HUES64 (cell line): ENCODE measurements at regions not wholly inside any gene's neighbourhood (a gene's known extent, or its start where the extent isn't known, plus 50 kb on each side); places are given as distances from the start of the nearest gene placed in this dataset.

ENCODE experiments used
- H3K27ac ChIP-seq: 2 replicates; pipeline ENCODE4 v1.7.0; 2013; ENCODE audit warnings: low read depth, low read length, inconsistent platforms
- H3K27me3 ChIP-seq: 2 replicates; pipeline ENCODE4 v1.6.1; 2013; ENCODE audit warnings: mild to moderate bottlenecking, low read length; ENCODE audit not compliant: insufficient read depth
- H3K36me3 ChIP-seq: 2 replicates; pipeline ENCODE4 v1.6.1; 2013; ENCODE audit warnings: mild to moderate bottlenecking, low read length; ENCODE audit not compliant: insufficient read depth
- H3K4me1 ChIP-seq: 2 replicates; pipeline ENCODE4 v1.6.1; 2013; ENCODE audit warnings: mild to moderate bottlenecking, low read length, moderate library complexity; ENCODE audit not compliant: insufficient read depth
- H3K4me3 ChIP-seq: 2 replicates; pipeline ENCODE4 v1.5.1; 2013; ENCODE audit warnings: mild to moderate bottlenecking, low read length, moderate library complexity
- H3K9ac ChIP-seq: 2 replicates; pipeline ENCODE4 v1.6.1; 2013; ENCODE audit warnings: mild to moderate bottlenecking, low read depth, low read length
- H3K9me3 ChIP-seq: 2 replicates; pipeline ENCODE4 v1.6.1; 2013; ENCODE audit warnings: low read depth, low read length; ENCODE audit not compliant: insufficient read depth
- WGBS: fragments of 150-250, 120-280 bp; methylation state at CpG from one replicate; pipeline ENCODE4 v1.1.7; 2013; ENCODE audit warnings: missing lambda C conversion rate; 5-methylcytosine and 5-hydroxymethylcytosine counted together

DNA sequence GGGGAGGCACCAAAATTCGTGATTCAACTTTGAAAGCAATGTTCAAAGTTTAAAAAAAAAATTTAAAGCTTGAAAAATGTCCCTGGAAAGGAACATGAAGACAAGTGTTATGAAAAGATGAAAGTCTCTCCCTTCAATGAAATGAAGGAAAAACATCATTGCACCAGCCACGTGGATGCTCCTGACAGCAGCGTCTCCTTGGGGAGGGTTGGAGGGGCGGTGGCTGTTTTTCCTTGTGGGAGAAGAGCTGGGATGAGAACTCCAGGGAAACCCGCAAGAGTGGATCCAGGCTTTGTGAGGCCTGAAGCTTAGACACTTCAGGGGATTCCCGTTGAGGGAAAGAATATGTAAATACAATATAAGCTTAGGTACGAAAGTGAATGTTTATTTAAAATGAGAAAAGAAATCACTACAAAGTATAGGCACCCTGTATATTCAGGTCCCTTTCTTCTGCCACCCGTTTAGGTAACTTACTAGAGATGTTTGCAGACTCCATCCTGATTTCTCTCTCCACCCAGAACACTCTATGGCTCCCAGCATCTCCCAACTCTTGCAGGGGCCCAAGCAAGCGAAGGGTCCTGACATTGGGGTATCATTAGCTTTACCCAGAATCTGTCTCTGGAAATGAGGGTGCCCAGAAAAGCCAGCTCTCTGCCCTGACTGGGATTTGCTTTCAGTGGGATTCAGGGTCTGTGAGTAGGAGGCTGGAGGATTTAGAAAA lies 63.1 kb upstream of the BAIAP2L1 start:
- Histone ChIP-seq H3K4me3 (no peak overlapping the region), H3K36me3 (no peaks in the 10 kb centered on the region), H3K27me3 (no peaks in the 10 kb centered on the region), H3K9me3 (no peaks in the 10 kb centered on the region), H3K27ac (no peak overlapping the region), H3K9ac (no peak overlapping the region), H3K4me1 (peaks cover 2% of the 10 kb centered on the region; the same call in 1 of the 2 replicates)
- WGBS: 80% methylated on average over 8 of the region's 9 CpGs

DNA sequence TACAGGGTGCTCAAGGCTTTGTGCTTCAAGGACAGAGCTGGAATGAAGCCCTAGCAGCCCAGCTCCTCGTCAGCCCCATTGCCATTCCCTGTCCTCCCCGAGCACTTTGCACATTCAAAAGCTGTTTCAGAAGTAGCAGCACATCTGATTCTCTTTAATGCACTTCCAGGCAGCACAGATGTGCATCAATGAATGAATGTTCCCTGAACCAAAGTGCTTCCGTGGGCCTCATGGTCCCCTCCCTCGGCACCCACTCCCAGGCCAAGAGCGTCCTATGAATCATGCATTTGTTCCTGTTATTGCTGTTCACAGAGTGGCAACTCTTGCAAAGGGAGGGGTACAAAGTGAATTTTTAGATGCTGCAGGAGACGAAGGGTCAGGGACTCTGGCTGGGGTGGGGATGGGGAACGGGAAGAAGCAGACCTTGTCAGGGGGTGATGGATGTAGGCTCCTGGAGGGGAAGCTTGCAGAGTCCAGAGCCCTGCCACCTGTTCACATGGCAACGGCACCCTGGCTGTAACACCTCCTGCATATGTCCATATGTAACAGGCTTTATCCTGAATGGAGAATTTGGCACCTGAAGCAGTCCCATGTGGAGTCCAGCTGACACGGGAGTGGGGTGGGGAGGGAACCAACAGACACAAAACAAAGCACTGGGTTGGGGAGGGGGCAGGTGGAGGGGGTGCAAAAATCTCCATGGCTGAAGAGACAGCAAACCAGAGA lies 62.2 kb upstream of the BAIAP2L1 start:
- no peaks in the 10 kb centered on the region for H3K9me3 ChIP-seq
- 84% methylated on average over 9 of the region's 9 CpGs for WGBS
- no peak overlapping the region for H3K9ac ChIP-seq
- no peak overlapping the region for H3K27ac ChIP-seq
- no peak overlapping the region for H3K4me3 ChIP-seq
- H3K27me3 ChIP-seq: no peaks in the 10 kb centered on the region
- H3K4me1 ChIP-seq: peaks cover 3% of the 10 kb centered on the region; the same call in 1 of the 2 replicates
- H3K36me3 ChIP-seq: no peaks in the 10 kb centered on the region

DNA sequence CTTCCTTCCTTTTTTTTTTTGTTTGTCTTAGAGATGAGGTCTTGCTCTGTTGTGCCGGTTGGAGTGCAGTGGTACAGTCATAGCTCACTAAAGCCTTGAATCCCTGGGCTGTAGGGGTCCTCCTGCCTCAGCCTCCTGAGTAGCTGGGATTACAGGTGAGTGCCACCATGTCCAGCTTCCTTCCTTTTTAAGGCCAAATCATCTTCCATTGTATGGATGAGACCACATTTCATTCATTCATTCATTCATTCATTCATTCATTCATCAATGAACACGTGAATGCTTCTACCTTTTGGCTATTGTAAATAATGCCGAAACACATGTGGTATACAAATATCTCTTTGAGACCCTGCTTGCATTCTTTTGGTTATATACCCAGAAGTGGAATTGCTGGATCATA lies 60.0 kb upstream of the BAIAP2L1 start:
- WGBS: 92% methylated on average over 3 of the region's 3 CpGs
- H3K4me1 ChIP-seq: peaks cover 3% of the 10 kb centered on the region; the same call in 1 of the 2 replicates
- H3K4me3 ChIP-seq: no peak overlapping the region

DNA sequence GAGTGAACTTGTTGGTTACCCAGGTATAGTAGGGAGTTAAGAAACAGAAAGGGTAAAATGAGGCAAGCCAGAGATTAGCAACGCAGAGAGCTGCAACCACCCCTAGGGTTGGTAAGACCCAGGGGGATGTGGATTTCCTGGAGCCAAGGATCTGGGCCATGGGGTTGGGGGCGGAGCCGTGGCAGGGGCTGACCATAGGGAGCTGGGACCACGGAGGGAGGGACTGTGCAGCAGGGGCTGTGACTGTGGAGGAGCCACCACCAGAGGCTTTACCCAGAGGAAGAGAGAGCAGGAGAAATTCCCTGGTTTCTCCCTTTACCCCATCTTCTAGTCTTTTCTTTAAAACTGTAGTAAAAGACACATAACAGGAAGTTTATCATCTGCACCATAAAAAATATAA lies 58.6 kb upstream of the BAIAP2L1 start:
- Histone ChIP-seq H3K4me3 (no peak overlapping the region), H3K27me3 (no peaks in the 10 kb centered on the region), H3K27ac (no peak overlapping the region), H3K36me3 (no peaks in the 10 kb centered on the region), H3K9me3 (no peaks in the 10 kb centered on the region), H3K4me1 (peaks cover 3% of the 10 kb centered on the region; the same call in 1 of the 2 replicates), H3K9ac (no peak overlapping the region)
- WGBS: 71% methylated on average over 4 of the region's 4 CpGs

More for the DNA sequence above, 60.0 kb upstream of the BAIAP2L1 start:
- H3K27me3 ChIP-seq: no peaks in the 10 kb centered on the region
- H3K9ac ChIP-seq: no peak overlapping the region
- H3K27ac ChIP-seq: no peak overlapping the region
- H3K9me3 ChIP-seq: no peaks in the 10 kb centered on the region
- no peaks in the 10 kb centered on the region for H3K36me3 ChIP-seq

DNA sequence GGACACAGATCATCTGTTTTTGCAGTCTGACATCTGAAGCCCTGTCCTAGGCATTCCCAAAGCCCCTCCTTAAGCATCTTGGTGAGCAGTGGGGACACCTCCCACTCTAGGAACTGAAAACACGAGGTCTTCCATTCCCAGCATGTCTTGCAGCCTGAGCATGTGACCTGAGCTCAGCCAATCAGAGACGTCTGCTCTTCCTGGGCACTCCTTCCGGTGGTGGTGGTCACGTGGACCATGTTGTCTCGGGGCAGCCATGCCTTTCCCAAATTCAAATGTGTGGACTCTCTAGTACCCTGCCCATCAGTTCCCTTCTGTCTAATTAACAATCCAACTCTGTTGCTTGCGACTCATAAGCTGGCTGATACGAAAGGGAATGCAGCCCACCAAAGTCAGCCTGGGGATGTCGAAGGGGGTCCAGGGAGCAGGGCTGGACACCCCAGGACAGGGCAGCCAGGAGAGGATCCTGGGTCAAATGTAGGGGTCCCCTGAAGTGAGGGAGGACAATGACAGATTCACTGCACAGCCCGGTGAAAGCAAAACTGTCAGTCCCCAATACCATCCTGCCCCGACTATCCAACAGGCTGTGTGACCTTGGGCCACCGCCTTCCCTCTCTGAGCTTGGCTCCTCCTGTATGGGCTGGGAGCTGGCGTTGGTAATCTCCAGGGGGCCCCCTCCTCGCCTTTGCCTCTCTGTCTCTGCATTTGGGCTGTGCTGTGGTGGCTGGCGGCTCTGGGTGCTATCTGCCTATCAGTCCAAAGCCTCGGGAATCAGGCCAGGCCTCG lies 57.4 kb upstream of the BAIAP2L1 start:
- no peak overlapping the region for H3K27ac ChIP-seq
- 91% methylated on average over 16 of the region's 16 CpGs for WGBS
- peaks cover 3% of the 10 kb centered on the region; the same call in 1 of the 2 replicates for H3K4me1 ChIP-seq
- peaks cover under 1% of the 10 kb centered on the region; the same call in 1 of the 2 replicates for H3K9me3 ChIP-seq
- H3K9ac ChIP-seq: no peak overlapping the region
- H3K36me3 ChIP-seq: no peaks in the 10 kb centered on the region
- no peaks in the 10 kb centered on the region for H3K27me3 ChIP-seq
- no peak overlapping the region for H3K4me3 ChIP-seq

DNA sequence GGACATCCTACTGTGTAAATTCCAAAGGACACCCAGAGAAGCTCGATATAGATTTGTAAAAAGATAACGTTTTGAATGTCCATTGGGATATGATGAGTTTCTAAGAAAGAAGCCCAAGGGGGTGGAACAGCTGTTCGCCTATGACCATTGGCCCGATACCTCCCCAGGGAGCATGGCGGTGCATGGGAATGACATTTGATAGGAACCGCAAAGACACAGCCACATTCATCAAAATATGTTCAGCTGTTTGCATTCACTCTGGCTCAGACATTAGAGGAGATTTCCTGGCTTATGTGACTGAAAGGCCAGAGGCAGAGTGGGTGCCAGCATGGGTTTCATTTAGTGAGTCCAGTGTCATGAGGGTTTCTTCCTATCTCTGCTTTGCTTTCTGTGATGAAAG lies 56.0 kb upstream of the BAIAP2L1 start:
- Histone ChIP-seq H3K9me3 (peaks cover 13% of the 10 kb centered on the region), H3K4me3 (no peak overlapping the region), H3K36me3 (no peaks in the 10 kb centered on the region), H3K4me1 (peaks cover 3% of the 10 kb centered on the region; the same call in 1 of the 2 replicates), H3K27me3 (no peaks in the 10 kb centered on the region), H3K9ac (no peak overlapping the region), H3K27ac (no peak overlapping the region)
- 92% methylated on average over 6 of the region's 6 CpGs for WGBS

DNA sequence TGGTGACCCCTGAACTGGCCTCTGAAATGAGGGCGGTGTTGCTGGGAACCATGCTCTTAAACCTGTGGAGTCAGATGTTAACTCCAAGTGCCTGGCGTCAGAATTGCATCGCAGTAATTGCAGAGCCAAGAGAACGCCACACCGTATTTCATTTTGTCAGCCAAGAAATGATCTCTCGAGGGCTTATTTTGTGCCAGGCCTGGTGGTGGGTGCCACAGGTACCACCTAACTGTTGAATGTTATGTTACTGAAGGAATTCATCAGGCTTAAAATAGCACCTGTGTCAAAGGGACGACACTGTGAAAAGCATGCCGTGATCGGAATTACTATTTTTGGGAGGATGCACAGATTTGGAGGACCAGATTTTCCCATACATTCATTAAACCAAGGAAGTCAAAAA lies 51.9 kb upstream of the BAIAP2L1 start:
- no peak overlapping the region for H3K9ac ChIP-seq
- H3K4me1 ChIP-seq: peaks cover 4% of the 10 kb centered on the region; the same call in 1 of the 2 replicates
- 94% methylated on average over 9 of the region's 9 CpGs for WGBS
- peaks cover 13% of the 10 kb centered on the region for H3K9me3 ChIP-seq
- no peaks in the 10 kb centered on the region for H3K27me3 ChIP-seq
- H3K36me3 ChIP-seq: no peaks in the 10 kb centered on the region
- H3K4me3 ChIP-seq: no peak overlapping the region
- H3K27ac ChIP-seq: no peak overlapping the region
